ENCODE measurements at regions not wholly inside any gene's neighbourhood (a gene's known extent, or its start where the extent isn't known, plus 50 kb on each side); places are given as distances from the start of the nearest gene placed in this dataset.

DNA sequence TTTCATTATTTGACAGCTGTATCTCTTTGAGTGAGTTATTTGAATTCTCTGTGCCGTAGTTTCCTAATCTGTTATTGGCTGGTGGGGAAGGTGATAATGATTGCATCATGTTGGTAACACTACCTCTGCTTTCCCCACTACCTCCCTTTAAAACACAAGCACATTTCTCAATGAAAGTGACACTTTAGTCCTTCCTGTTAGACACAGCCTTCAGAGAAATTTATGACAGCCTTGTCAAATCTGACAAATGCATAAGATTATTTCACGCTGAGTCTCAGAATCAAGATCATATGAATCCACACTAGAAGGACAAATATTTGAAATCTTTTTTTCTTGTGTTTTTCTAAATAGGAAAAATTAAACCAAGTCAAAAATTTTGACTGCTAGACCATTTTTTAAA lies 896.1 kb downstream of the CENPC start:
- TF ChIP-seq, protein P1, sequence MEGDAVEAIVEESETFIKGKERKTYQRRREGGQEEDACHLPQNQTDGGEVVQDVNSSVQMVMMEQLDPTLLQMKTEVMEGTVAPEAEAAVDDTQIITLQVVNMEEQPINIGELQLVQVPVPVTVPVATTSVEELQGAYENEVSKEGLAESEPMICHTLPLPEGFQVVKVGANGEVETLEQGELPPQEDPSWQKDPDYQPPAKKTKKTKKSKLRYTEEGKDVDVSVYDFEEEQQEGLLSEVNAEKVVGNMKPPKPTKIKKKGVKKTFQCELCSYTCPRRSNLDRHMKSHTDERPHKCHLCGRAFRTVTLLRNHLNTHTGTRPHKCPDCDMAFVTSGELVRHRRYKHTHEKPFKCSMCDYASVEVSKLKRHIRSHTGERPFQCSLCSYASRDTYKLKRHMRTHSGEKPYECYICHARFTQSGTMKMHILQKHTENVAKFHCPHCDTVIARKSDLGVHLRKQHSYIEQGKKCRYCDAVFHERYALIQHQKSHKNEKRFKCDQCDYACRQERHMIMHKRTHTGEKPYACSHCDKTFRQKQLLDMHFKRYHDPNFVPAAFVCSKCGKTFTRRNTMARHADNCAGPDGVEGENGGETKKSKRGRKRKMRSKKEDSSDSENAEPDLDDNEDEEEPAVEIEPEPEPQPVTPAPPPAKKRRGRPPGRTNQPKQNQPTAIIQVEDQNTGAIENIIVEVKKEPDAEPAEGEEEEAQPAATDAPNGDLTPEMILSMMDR (IDR thresholded peaks at IDR 0.05) = no peak
- no peak for TF ChIP-seq POLR2A (IDR thresholded peaks at IDR 0.05)
